AG09319 (cell line): ENCODE measurements at regions not wholly inside any gene's neighbourhood (a gene's known extent, or its start where the extent isn't known, plus 50 kb on each side); places are given as distances from the start of the nearest gene placed in this dataset.
A peak's percentile ranks its signal among the peaks of the same experiment; 100 is the strongest.

Experiments
- DNase-seq: peaks from one replicate; pipeline ENCODE4 v3.0.0-alpha.2; 2010; ENCODE audit warnings: low read depth; ENCODE audit errors: extremely low read depth
- TF ChIP-seq, protein P1 (sequence below): IDR thresholded peaks from 2 replicates; pipeline ENCODE4 v1.5.1; 2011; ENCODE audit warnings: low read depth, mild to moderate bottlenecking, inconsistent platforms, low read length, moderate library complexity

DNA sequence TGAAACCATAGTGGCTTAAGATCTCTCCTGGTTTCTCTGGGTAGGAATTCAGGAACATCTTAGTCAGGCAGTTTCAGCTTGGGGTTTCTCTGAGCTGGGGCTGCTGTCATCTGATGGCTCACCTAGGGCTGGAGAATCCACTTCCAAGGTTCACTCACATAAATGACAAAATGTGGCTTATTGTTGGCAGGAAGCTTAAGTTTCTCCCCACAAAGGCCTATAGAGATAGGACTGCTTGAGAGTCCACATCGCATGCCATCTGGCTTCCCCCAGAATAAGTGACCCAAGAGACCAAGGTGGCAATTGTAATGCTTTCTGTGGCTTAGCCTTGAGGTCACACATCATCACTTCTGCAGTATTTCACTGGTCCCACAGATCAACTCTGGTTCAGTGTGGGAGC is 131.4 kb downstream of the EDN1 start:
- TF ChIP-seq, protein P1, sequence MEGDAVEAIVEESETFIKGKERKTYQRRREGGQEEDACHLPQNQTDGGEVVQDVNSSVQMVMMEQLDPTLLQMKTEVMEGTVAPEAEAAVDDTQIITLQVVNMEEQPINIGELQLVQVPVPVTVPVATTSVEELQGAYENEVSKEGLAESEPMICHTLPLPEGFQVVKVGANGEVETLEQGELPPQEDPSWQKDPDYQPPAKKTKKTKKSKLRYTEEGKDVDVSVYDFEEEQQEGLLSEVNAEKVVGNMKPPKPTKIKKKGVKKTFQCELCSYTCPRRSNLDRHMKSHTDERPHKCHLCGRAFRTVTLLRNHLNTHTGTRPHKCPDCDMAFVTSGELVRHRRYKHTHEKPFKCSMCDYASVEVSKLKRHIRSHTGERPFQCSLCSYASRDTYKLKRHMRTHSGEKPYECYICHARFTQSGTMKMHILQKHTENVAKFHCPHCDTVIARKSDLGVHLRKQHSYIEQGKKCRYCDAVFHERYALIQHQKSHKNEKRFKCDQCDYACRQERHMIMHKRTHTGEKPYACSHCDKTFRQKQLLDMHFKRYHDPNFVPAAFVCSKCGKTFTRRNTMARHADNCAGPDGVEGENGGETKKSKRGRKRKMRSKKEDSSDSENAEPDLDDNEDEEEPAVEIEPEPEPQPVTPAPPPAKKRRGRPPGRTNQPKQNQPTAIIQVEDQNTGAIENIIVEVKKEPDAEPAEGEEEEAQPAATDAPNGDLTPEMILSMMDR = no peak
- no peak for DNase-seq

DNA sequence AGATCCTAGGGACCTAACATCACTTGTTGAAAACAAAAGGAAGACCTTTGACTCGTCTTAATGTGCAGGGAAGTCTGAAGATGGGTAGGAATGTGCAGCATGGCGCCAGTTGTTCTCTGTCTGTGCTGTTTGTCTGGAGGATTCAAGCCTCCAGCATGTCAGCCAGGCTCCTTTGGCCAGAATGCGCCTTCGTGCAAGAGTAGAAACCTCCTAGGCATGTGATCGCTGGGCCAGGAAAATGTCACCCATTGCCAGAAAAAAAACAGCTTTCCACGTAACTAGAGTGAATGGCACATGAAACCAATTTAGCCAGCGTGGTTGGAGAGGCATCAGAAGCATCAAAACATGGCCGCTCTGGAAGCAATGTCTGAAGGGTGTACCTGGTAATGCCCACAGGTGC is 132.7 kb downstream of the EDN1 start:
- TF ChIP-seq, protein P1 = no peak
- peak; percentile 15 for DNase-seq

DNA sequence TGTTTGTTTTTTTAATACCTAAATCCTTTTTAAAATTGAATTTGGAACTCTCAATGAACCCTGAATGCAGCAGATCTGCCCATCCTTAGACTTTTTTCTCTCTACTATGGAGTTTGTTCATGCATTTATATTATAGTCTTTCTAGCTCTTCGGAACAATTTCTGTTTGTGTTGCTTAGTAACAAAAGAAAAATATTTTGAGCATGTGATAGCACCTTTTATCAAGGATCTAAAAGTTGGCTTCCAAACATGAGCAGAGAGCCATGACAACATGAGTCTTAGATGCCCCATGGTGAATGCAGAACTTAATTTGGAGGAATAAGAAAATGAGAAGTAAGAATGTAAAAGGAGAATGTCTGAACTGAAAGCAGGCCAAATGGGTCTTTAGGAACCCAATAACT is 133.7 kb downstream of the EDN1 start:
- TF ChIP-seq, protein P1 = no peak
- DNase-seq = no peak

DNA sequence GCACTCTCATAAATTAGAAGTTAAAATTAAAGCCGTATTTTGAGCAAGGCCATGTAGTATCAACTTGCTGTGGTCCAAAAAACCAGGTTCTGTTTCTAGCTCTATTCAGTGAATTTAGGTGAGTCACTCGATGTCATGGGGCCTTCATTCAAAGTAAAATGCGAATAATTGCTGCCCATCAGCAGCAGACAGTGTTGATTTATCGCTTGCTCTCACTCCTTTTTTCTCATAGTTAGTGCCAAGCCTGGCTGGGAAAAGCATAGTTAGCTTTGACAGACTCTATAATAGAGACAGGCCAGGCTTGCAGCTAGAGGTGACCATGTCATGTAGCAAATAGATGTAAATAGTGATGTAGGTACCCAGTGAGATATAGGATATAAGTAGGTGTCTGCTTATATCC is 136.0 kb downstream of the EDN1 start:
- DNase-seq = no peak
- TF ChIP-seq, protein P1 = no peak

DNA sequence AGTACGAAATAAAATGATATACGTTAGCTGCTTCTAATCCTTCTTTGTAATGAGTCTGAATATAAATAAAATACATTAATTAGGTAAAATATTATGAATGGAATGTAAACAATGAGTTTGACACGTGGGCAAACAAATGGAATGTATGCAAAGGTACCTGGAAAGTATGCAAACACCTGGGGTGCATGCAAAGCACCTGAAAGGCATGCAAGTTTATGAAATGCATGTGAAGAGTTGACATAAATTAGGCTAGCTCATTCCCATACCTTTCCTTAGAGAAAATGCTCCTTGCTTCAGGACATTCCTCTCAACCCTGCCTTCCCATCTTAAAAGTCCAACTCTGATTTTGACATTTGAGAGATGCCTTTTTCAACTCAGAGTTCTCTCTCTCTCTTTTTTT is 140.9 kb downstream of the EDN1 start:
- no peak for DNase-seq
- TF ChIP-seq, protein P1 = no peak

DNA sequence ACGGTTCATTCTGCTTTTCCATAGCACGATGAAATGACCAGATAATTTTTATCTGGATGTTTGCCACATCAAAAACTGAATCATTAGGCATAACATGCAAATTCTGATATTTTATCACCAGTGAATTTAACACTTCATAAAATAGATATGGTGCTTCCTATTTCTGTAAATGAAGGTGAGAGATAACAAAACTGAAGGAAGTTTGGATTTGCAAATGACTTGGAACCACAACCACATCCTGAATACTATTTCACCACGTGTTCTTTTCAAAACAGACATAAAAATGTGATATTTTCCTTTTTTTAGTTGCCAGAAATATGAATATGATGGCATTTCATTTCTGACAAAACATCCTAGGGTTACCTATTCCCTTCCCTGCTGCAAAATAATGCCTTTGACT is 146.1 kb downstream of the EDN1 start:
- TF ChIP-seq, protein P1 = no peak
- no peak for DNase-seq

DNA sequence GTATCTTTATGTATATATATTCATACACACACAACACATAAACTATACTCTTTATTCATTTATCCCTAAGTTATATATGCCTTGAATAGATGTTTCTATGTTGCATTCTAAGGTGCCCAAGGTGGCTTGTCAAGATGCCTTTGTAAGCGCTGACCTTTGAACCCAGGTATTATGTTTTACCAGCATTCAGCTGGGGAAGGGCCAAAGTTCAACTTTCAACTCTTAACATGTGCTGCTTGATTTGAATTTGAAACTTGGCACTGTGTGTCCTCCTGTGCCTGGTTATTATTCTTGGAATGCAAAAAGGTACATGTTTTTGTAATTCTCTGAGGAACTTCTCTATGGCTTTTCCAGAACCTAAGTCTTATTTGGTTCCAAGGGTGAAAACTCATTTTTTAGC is 146.5 kb downstream of the EDN1 start:
- DNase-seq = no peak
- TF ChIP-seq, protein P1 = no peak
